GM19468 (cell line): ENCODE measurements at regions not wholly inside any gene's neighbourhood (a gene's known extent, or its start where the extent isn't known, plus 50 kb on each side); places are given as distances from the start of the nearest gene placed in this dataset.
"Not testable (repeated sequence)": the region's sequence is repeated elsewhere in the genome, so short reads cannot be mapped to it uniquely, and the experiment has no call there.

Experiments
- ATAC-seq: cut with Tn5 transposase; IDR thresholded peaks from one replicate; pipeline ENCODE4 v1.9.1; 2021; ENCODE audit warnings: mild to moderate bottlenecking, moderate library complexity, moderate number of reproducible peaks; ENCODE audit not compliant: unreplicated experiment; ENCODE audit errors: extremely low read depth

DNA sequence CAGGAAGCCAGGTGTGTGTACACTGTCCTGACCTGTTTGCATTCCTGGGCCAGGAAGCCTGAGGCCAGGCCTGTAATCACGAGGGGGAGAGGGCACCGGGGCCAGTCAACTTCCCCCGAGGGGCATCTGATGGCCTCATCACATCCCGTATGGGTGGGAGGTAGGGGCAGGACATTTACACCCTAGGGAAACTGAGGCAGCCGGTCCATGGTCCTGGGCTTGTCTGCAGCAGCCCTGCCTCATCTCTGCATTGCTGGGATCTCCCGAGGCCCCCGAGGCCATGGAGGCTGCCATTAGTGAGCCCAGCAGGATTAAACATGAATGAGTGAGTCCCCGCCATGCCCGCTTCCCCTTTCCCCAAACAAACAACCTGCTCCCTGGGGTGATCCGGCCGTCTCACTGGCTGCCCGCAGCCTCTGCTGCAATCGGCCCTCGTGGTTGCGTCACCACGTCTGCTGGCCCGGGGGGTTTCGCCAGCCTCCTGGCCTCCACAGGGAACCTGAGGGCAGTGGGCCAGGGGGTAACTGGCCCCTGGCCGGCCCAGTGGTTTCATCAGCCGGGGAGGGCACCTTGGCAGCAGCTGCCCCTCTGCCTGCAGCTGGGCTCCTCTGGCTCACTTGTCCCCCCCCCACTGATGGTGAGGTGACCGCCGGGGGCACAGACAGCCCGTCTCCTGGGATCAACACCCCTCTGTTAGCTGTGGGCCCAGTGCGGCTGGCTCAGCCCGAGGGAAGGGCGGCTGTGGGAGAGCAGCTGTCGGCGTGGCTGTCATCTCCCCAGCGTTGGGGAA lies 88.3 kb upstream of the GSE1 start:
- ATAC-seq: no peak

DNA sequence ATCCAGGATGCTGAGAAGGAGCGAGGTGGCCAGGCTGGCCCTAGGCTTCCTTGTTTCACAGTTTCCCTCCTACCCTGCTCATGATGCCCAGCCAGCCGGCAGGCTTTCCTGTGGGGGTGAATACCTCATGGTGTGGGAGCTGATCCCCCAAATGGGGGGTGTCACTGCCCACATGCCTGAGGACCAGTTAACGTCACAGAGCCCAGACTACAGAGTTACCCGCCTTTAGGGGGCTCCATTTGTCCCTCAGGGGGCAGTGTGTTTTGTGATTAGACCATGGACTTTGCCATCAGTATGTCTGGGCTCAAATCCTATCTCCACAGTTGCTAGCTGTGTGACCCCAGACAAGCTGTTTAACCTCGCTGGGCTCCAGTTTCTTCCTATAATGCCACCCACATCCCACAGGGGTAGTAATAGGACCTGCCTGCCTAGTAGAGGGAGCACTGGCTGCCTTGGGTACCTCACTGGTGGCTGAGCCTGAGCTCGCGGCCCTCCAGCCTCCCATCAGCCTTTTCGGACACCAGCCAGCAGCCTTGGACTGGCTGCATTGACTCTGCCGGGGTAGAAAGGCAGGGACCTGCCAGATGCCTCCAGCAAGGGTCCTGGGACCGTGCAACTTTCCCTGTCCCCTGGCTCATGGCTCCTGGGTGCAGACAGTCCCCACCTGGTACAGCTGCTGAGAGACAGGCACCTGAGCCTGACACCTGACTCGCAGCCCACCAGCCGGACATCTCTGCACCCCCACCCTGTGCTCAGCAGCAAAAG lies 87.5 kb upstream of the GSE1 start:
- no peak for ATAC-seq

DNA sequence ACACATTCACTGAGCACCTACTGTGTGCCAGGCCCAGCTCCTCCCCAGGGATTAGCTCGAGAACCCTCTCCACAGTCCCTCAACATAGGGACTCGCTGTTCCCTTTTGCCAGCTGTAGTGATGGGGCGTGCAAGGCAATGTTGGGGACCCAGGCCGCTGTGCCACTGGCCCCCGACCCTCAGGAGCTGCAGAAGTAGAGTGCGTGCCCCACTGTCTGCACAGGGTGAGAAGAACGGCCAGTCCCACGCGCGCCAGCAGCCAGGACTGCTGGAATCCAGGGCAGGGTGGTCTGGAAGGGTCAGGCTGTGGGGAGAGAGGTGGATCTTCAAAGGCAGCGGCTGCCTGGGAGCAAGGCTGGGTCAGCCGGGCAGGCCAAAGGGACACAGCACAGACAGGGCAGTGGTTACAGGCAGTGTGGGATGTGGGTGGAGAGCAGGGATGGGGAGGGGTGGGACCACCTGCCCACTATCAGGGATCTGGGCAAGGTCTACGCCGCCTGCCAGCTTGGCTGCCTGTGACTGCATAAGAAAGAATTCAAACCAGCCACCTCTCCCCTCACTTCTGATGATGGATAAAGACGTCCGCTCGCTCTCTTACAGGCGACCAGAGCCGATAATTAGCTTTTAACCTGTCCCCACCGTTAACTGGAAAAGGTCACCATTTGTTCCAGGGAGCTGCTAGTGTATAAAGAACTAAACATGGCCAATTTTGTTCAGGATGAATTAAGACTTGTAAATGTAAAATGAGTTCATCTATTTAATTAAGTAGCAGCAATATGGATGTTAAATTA lies 86.7 kb upstream of the GSE1 start:
- ATAC-seq: no peak

DNA sequence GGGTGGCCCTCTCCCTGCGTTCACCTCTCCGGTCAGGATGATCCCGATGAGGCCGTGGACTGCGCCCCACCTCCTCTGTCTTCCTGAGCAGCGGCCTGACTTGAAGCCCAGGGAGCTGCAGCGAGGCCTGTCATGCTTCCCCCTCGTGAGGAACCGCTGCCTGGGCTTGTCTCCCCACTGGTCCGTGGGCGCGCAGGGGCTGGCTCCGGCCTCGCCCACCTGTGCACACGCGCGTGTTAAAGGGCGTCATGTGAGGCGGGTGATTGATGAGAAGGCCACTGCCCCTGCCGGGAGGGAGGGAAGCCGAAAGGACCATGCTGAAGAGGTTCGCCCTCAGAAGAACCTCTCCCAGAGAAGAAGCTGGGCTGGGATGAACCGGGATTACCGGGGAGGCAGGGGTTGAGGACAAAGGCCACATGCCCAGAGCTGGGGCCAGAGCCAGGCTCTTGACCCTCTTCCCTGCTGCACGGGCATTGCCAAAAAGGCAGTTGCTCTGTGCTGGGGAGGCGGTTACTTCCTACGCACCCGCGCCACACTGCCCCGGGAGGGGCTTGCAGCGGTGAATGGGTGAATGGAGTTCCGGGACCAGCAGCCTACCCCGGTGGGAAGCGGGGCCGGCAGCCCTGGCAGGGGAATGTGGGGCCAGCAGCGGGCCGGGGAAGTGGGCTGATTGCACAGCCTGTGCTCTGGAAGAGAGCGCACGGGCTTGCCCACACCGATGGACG lies 85.9 kb upstream of the GSE1 start:
- ATAC-seq: no peak

DNA sequence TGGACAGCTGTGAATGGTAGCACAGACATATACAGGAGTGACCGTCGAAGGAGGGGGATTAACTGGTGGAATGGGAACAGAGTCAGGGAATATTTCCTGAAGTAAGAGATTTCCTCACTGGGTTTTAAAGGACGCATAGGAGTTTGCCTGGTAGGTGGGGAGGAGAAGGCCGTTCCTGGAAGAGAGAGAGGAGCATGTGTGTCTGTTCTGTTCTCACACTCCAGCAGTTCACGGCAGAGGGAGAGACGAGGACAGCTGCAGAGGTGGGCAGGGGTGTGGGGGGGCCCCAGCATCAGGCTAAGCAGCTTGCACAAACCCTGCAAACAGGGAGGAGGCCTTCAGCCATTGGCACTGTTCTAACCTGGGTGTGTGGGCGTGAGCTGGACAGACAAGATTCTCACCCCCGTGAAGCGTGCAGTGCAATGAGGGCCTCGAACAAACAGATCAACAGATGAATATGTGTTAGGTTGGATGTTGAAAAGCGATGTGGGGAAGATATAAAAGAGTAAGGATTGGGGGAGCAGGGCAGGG lies 85.3 kb upstream of the GSE1 start:
- no peak for ATAC-seq

DNA sequence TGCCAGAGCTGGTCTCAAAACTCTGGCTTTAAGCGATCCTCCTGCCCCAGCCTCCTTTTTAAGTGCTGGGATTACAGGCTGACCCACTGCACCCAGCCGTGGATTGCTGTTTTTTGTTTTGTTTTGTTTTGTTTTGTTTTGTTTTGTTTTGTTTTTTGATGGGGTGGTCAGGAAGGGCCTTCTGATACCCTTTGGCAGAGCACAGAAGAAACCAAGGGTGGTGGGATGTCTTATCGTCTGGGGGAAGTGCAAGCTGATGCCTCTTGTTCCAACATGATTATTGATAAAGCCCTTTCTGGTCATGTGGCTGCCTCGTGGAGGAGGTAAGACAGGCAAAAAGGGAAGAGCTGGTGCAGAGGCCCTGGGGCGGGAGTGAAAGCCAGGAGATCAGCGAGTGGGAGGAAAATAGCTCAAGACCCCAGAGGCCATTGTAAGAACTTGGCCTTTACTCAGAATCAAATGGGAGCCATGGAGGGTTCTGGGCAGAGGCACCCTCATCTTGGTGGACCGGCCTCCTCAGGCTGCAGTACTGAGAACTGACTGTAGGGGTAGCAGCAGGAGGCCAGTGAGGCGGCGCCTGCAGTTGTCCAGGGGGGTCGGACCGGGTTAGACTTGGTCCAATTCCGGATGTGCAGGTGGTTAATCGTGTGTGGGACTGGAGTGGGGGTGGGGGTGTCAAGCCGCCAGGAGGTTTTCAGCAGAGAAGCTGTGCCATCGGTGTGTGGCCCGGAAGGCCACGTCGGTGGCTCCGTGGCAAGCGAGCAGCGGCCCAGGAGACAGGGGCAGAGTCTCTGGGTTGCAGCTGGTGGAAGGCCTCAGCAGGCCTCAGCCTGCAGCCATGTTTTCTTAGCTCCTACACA lies 84.4 kb upstream of the GSE1 start:
- ATAC-seq: no peak

DNA sequence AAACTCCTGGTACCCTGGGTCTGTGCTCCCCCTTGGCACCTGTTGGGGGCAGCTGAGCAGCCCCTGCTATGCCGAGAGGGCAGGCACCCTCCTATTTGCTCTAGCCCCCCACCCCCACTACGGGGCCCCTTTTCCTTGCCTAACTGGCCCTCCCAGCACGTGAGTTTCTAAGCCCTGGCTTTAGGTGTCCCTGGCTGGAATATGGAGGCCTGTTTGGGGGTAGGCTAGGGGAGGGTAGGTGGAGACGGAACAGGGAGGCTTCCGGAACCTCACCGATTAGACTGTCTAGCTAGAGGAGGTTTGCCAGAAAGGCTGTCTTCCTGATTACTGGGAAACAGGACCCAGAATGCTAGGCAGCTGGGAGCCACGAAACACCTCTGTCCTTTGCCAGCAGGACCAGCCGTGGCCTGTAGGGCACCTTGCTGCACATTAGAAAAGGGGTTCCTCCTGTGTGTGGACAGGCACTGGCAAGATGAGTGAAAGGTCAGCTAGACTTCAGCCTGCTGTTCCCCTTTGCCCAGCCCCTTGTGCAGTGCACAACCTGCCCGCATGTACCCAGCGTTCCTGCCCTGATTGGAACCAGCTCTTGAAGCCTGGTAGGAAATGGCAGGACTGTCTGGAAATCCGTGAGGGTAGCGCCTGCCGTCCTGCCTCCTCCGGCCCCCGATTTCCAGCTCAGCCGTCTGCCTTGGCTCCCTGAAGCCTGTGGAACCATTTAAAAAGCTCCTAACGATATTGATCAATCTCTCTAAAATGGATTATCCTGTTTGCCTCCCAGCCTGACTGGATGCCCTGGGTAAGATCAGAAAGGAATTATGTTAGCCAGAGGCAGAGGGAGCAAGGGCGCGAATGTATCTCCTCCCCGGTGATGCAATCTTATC lies 83.4 kb upstream of the GSE1 start:
- ATAC-seq: no peak

DNA sequence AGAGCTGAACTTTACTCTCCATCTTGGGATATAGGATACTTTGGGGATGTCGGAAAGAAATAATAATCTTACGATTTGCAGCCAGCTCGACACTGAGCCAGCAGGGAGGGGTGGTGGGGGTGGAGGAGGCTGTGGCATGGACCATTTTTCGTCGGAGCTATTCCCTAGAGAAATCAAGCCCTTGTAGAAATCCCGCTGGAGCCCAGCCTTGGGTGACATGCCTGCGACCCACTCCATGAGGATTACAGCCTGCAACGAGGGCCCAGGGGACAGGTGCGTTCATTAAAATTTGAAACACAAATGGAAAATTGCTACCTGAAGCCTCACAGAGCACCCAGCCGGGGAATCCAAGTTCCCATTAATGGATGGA lies 82.8 kb upstream of the GSE1 start:
- ATAC-seq: no peak

DNA sequence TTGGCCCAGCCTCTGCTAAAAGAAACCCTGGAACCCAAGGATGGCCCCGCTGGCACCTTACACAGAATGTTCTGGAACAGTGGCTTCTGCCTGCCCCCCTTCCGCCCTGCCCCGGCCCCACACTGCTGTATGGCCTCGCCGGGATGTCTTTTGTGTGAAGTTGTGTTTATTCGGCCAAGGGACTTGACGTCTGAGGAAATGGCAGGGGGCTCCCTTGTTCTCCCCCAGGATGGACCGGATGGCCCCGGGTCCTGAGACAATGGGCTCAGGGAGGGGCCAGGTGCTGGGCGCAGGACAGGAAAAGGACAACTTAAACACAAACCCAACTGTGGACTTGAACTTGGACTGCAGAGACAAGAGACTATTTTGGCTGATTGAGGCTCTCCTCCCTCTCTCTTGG lies 81.6 kb upstream of the GSE1 start:
- no peak for ATAC-seq

DNA sequence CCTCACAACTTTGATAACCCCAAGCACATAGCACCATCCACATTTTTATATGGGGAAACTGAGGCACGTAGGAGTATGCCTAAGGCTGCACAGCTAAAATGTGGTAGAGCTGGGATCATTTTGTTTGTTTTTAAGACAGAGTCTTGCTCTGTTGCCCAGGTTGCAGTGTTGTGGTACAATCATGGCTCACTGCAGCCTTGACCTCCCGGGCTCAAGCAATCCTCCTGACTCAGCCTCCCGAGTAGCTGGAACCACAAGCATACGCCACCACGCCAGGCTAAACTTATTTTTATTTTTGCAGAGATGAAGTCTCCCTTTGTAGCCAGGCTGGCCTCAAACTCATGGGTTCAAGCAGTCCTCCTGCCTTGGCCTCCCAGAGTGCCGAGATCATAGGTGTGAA lies 81.0 kb upstream of the GSE1 start:
- ATAC-seq: no peak

DNA sequence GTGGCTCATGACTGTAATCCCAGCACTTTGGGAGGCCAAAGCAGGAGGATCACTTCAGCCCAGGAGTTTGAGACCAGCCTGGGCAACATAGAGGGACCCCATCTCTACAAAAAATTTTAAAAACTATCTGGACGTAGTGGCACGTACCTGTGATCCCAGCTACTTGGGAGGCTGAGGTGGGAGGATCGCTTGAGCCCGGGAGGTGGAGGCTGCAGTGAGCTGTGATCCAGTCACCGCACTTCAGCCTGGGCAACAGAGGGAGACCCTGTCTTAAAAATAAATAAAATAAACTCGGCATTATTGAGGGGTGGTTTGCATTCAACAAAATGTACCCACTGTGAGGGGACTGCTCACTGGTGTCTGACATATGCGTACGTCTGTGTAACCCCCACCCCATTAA lies 79.5 kb upstream of the GSE1 start:
- not testable (repeated sequence) for ATAC-seq

DNA sequence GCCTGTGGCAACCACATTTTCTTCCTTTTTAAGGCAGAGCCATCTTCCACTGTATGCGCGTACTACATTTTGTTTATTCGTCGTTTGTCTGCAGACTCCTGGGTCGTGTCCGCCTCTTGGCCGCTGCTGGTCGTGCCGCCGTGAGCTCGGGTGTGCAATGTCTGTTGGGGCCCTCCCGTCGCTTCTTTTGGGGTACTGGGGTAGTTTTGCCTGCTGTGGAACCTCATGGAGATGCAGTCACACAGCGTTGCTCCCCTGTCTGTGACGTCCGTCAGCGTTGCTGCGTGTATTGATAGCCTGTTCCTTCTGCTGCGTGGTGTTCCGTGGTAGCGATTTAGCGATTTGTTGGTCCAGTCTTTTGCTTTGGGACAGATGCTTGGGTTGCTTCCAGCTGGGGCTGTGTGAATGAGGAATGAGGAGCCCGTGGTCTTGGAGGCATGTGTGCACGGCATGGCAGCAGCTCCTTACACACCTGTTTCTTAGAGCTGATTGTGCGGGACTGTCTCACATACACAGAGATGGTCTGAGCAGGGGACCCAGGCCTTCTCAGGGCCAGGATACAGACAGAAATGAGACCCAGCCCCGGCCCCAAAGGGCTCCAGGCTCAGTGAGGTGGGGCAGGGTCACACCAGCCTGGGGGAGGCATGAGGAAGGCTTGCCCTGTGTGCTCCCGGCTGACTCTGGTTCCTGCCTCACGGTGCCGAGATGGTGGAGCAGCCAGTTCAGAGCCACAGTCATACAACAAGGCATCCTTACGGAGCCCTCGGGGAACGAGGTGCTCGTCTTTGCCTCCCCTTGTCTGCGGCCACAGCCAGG lies 78.4 kb upstream of the GSE1 start:
- no peak for ATAC-seq

DNA sequence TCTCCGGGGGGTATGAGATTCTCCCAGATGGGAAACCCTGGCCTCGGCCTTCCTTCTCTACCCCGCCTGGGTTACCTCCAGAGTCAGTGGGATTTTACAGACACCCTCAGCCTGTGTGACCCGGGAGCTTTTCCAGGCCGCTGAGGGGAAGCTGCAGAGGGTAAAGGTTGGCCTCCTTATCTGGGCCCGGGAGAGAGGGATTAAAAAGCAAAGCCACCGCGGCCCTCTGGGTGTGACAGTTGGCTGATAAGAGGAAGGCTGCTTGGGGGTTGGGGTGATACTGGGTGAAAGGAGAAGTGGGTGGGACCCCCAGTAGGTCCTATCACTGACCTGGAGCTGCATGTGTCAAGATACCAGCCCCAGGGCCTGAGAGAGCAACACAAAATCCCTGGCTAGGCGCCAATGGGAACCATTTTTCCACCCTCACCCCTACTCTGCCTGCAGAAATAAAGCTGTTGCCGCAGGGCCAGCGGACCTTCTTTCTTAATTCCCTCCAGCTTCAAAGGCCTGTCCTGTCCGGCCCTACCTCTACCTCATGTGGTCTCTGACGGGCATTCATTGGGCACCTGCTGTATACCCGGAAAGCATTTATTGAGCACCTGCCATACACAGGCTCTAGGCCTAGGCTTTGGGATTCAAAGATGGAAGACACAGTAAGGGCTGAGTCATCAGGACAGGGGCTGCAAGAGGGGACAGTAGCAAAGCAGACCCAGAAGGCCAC lies 77.6 kb upstream of the GSE1 start:
- ATAC-seq: no peak

DNA sequence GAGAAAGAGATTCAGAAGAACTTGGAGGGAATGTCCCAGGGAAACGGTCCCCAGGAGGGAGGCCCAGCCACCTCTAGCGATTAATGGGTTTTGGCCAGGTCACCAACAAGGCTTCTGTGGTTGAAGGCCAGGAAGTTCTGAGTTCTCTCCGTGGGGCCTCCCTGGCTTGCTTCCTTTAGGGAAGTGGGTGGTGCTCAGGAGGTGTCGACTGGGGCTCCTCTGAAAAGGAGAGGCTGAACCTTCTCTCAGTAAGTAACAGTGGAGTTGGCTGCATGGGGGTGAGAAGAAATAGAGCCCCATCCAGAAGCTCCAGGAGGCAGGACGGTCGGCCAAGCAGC lies 77.1 kb upstream of the GSE1 start:
- no peak for ATAC-seq

DNA sequence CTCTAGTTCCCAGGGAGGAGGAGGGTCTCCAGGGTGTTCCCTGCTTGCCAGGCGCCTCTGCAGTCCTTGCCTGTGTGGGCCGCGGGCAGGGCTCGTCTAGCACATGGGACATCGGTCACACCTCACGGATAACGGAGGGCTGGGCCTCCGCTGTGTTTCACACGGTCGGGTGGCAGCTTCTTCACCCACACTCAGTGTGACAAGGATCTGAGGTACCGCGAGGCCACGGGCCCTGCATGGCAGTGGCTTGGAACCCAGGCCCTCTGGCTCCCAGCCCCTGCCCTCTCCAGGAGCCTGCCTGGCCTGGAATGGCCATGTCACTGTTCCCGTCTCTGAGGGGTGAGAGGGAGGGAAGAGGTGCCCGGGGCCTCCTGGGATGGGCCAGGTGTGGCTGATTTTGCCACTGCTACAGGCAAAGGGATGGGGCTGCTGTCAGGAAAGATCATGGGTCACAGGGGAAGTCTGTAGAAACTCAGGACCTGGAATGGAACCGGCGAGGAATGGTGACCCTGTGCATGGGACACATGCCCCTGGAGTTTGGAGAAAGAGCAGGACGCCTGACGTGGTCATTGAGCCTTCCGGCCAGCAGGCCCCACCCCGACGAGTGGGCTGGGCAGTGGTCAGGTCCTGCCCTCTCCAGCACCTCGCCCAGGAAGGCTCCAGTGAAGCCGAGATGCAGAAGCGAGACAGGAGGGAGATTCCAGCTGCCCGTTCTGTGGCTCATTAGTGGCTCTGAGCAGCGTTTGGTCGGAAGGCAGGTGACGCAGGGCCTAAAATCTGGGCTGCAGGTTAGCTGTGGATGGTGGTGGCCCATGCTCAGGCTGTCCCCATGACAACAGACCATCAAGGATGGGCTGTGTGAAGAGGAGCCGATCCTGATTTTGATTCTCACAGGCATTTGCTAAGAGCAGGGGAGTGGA lies 76.5 kb upstream of the GSE1 start:
- ATAC-seq: no peak

DNA sequence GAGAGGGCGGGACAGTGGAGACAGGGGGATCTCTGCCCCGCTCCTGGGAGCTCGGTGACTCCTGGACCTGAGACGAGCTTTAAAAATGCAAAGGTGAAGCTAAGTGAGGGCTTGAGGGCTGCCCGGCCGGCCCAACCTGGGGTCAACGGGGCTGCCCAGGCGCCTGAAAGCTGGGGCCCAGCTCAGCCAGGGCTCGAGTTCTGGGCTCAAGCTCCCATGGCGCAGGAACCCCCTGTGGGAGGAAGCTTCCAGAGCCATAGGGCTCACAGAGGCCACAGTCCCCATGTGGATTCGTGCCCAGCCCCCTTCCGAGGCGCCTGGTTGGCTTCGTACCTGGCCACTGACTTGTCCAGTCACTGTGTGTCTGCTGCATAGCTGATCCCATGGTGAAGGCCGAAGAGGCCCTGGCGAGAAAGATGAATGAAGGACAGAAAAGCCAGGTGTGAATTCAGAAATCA lies 75.8 kb upstream of the GSE1 start:
- ATAC-seq: no peak
